ENCODE measurements at regions not wholly inside any gene's neighbourhood (a gene's known extent, or its start where the extent isn't known, plus 50 kb on each side); places are given as distances from the start of the nearest gene placed in this dataset.

- DNase-seq (ENCODE audit: low read depth in 2 of 2): peak in 1 of 2 donors; percentile 27
- H3K4me3 ChIP-seq (replicated peaks in 1 of 2; ENCODE audit: low read depth in 2 of 2, low read length in 2 of 2): no peak overlapping the region
- TF ChIP-seq, protein P1, sequence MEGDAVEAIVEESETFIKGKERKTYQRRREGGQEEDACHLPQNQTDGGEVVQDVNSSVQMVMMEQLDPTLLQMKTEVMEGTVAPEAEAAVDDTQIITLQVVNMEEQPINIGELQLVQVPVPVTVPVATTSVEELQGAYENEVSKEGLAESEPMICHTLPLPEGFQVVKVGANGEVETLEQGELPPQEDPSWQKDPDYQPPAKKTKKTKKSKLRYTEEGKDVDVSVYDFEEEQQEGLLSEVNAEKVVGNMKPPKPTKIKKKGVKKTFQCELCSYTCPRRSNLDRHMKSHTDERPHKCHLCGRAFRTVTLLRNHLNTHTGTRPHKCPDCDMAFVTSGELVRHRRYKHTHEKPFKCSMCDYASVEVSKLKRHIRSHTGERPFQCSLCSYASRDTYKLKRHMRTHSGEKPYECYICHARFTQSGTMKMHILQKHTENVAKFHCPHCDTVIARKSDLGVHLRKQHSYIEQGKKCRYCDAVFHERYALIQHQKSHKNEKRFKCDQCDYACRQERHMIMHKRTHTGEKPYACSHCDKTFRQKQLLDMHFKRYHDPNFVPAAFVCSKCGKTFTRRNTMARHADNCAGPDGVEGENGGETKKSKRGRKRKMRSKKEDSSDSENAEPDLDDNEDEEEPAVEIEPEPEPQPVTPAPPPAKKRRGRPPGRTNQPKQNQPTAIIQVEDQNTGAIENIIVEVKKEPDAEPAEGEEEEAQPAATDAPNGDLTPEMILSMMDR (IDR thresholded peaks at IDR 0.05; ENCODE audit: low read depth, low read length): no peak
Measured at GRCh38 chr4:20420916-20421602, 169.4 kb downstream of the SLIT2 start.

DNA sequence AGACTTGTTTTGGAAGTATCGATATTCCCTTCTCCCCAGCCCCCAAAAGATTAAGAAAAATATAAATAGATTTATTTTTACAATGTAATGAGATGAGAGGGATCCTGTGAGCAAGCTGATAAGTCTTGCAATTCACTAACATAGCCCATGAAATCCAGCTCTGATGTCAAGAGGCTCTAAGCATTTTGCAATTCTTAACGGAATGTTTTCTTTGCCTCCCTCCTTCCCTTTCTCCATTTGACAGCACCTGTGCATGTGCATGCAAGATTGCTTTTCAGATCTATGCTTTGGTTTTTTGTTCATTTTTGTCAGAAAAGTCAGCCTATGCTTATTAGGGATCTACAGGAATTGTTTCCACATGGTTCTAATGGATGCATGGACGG lies 169.9 kb downstream of the SLIT2 start:
- no peak overlapping the region for H3K4me3 ChIP-seq (replicated peaks in 1 of 2; ENCODE audit: low read depth in 2 of 2, low read length in 2 of 2)
- TF ChIP-seq, protein P1 (IDR thresholded peaks at IDR 0.05; ENCODE audit: low read depth, low read length): no peak
- DNase-seq (ENCODE audit: low read depth in 2 of 2): peak in 1 of 2 donors; percentile 41

GRCh38 chr4:20422398-20422797 lies 170.7 kb downstream of the SLIT2 start:
- no peak overlapping the region for H3K4me3 ChIP-seq (replicated peaks in 1 of 2; ENCODE audit: low read depth in 2 of 2, low read length in 2 of 2)
- TF ChIP-seq, protein P1 (IDR thresholded peaks at IDR 0.05; ENCODE audit: low read depth, low read length): peak; percentile 64
- DNase-seq (ENCODE audit: low read depth in 2 of 2): peak; percentile 73 to 79

- no peak overlapping the region for H3K4me3 ChIP-seq (replicated peaks in 1 of 2; ENCODE audit: low read depth in 2 of 2, low read length in 2 of 2)
Measured at GRCh38 chr4:20423420-20423819, 171.7 kb downstream of the SLIT2 start.

DNA sequence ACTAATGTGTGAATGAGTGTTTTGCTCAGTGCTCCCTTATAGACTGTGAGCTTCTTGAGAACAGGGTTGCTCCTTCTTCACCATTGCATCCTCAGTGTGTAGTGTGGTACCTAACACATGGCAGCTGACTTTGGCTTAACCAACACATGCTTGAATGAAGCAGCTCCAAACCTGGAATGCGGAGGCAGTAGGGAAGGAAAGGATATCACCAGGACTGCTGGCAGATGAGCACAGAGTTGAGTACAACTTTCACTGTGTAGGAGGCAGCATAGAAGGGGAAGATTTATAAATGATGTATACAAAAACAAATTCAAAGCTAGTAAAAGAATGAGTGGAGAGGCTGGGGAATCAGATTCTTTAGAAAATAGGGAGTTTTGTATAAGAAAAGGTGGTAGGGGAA lies 174.3 kb downstream of the SLIT2 start:
- H3K4me3 ChIP-seq (replicated peaks in 1 of 2; ENCODE audit: low read depth in 2 of 2, low read length in 2 of 2): no peak overlapping the region
- TF ChIP-seq, protein P1 (IDR thresholded peaks at IDR 0.05; ENCODE audit: low read depth, low read length): no peak
- no peak for DNase-seq (ENCODE audit: low read depth in 2 of 2)

More at GRCh38 chr4:20423420-20423819, 171.7 kb downstream of the SLIT2 start:
- TF ChIP-seq, protein P1 (IDR thresholded peaks at IDR 0.05; ENCODE audit: low read depth, low read length): no peak
- no peak for DNase-seq (ENCODE audit: low read depth in 2 of 2)

- TF ChIP-seq, protein P1 (IDR thresholded peaks at IDR 0.05; ENCODE audit: low read depth, low read length): peak; percentile 18
- peak; percentile 44 to 53 for DNase-seq (ENCODE audit: low read depth in 2 of 2)
Measured at GRCh38 chr4:20428436-20429160, 176.9 kb downstream of the SLIT2 start.

More at GRCh38 chr4:20428436-20429160, 176.9 kb downstream of the SLIT2 start:
- no peak overlapping the region for H3K4me3 ChIP-seq (replicated peaks in 1 of 2; ENCODE audit: low read depth in 2 of 2, low read length in 2 of 2)

All from cardiac fibroblast (primary cell).